ENCODE measurements at regions not wholly inside any gene's neighbourhood (a gene's known extent, or its start where the extent isn't known, plus 50 kb on each side); places are given as distances from the start of the nearest gene placed in this dataset.
A peak's percentile ranks its signal among the peaks of the same experiment; 100 is the strongest.

DNA sequence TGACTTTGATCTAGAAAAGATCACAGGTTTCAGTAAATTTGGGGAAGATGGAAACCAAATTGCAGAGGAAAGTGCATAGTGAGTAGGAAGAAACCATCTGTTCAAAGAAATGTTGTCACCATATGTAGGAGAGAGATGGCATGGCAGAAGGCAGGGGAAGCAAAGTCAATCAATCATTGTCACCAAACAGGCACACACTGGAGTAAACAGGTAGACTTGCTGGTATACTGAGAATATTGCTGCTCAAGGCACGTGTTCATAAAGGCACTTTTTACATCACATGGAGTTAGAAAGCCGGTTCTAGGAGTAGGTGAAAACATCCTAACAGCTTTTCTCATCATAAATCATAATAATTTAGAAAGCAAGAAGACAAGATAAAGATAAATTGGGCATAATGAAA lies 550.5 kb upstream of the FAT1 start:
- DNase-seq, result no peak

DNA sequence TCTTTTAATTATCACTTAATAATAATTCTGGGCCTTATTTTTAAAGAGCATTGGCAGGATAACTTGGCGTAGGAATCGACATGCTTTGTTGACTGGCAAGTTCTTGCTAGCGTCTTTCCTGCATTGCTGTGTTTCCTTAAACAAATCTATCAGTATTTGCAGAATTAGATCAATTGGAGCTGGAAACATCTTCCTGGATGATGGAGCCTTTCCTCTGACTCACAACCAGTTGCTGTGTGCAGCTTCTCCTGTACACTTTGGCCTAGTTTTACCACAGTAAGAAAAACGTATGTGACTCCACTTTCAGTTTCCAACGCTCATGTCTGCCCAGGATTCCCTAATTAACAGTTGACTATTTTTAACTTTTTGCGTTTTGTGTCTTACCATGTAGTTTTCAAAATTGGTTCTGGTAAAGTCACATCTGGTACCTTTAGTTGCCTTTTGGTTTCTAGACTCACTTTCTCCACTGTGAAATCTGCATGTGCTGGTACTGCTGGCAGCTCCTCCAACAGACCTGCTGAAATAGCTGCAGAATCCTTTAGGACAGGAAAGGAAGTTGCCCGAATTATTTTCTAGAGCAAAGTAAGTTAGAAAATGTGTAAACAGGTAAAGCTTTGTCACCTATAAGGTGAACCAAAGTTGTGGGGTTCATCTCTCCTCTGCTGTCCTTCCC lies 553.2 kb upstream of the FAT1 start:
- no peak for DNase-seq

- DNase-seq, result no peak
These were observed 559.7 kb upstream of the FAT1 start for GRCh38 chr4:187283201-187283955.

- no peak for DNase-seq
These were observed 562.9 kb upstream of the FAT1 start for GRCh38 chr4:187286525-187286924.

GRCh38 chr4:187289371-187289770 lies 565.7 kb upstream of the FAT1 start:
- no peak for DNase-seq

- DNase-seq, result peak; percentile 1
These were observed 571.2 kb upstream of the FAT1 start for GRCh38 chr4:187294861-187295260.

- no peak for DNase-seq
These were observed 578.3 kb upstream of the FAT1 start for GRCh38 chr4:187301923-187302322.

DNA sequence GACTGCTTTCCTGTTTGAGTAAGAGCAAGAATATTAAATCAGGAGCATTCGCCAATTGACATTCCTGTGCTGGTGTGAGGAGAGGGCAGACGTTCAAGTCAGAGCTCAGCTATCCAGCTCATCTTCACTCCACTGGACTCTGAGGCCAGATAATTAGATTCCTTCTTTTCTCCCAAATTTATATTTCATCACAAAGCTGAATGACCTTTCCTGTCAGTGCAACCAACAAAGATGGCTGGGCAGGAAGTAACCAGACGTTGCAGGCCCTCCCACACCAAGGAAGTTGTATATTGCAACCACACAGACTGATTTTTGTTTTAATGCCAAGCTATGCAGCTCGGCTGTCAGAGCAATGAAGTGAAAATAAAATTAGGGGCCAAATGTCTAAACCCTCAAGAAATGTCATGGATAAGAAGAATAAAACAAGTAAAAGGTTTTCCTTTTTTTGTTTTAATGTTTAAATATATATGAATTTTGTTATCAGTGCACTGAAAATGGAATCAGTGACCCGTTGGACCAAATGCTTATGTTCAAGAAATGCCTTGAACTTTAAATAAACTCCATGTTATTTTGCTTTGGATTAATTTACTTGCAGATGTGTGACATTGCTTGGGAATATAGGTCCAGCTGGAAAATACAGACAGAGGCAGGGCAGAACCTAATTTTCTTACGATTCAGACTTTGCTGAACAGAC lies 578.9 kb upstream of the FAT1 start:
- no peak for DNase-seq

DNA sequence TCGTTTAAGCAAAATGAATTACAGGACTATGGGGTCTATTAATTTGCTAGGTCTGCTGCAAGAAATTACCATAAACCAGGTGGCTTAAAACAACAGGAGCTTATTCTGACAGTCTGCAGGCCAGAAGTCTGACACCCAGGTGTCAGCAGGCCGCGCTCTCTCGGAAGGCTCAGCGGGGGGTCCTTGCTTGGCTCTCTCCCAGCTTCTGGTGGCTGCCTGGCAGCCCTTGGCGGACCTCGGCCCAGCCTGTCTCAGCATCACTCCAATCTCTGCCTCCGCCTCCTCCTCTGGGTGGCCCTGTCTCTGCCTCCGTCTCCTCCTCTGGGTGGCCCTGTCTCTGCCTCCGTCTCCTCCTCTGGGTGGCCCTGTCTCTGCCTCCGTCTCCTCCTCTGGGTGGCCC lies 580.5 kb upstream of the FAT1 start:
- DNase-seq, result no peak

DNA sequence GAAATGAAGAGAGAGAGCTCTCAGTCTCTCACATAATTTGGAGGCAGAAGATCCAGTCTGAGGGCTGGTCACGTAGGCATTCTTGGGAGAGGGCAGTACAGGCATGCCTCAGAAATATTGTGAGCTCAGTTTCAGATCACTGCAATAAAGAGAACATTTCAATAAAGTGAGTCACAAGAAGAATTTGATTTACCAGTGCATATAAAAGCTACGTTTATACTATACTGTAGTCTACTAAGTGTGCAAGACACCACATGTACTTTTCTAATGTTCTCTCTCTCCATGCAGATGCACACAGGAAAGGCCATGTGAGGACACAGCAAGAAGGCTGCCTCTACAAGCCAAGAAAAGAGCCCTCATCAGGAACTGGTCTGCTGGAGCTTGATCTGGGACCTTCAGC lies 583.5 kb upstream of the FAT1 start:
- DNase-seq, result no peak

GRCh38 chr4:187309456-187309855 lies 585.8 kb upstream of the FAT1 start:
- DNase-seq, result no peak

DNA sequence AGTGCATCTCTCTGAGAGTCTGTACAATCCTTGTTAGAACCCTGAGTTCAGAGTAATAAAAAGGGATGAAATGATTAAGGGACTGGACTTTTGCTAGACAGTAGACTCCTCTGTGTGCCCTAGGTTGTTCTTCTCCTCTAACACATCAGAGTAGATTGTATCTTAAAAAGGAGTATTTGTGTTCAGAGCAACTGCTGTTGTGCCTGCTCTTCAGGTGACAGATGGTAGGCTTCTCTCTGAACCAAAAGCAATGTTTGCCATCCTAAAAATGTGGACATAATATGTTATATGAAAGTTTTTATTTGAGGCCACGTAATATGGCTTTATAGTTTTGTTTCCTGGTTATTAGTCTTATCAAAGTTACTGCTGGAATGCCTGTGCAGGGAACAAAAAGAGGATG lies 588.6 kb upstream of the FAT1 start:
- DNase-seq, result no peak

DNA sequence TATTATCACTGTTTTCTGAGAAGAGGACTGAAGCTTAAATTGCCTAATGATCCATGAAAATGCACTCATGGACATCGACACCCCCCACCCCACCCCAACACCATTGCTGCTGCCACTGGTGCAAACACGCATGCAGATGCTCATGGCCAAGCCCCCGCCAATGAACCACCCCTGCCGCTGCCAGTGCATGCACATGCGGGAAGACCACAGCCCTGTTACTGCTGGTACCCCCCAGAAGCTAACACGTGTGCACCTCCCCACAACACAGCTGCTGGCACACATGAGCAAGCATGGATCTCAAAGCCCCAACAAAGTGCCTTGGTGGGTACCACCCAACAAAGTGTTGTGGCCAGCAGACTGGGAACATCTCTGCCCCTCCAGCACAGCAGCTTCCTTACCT lies 594.1 kb upstream of the FAT1 start:
- DNase-seq, result no peak

- no peak for DNase-seq
These were observed 598.1 kb upstream of the FAT1 start for GRCh38 chr4:187321711-187322110.

DNA sequence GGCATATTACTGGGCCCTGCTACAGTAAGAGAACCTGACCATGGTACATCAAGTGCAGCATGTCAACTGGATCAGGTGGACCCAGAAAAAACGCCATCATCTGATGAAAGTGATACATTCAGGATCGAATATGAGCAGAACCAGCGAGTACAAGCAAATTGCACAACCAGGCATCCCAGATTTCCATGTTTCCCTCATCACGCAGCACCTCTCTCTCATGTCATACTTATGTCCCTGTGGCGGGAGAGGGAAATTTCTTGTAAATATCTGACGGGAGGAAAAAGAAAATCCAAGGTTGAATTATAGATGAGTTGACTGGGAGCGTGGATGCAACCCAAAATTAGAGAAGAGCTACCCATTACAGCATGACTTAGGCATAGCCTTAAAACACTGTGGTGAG lies 608.5 kb upstream of the FAT1 start:
- DNase-seq, result no peak

GRCh38 chr4:187333151-187333550 lies 609.5 kb upstream of the FAT1 start:
- no peak for DNase-seq

GRCh38 chr4:187335339-187335738 lies 611.7 kb upstream of the FAT1 start:
- no peak for DNase-seq

DNA sequence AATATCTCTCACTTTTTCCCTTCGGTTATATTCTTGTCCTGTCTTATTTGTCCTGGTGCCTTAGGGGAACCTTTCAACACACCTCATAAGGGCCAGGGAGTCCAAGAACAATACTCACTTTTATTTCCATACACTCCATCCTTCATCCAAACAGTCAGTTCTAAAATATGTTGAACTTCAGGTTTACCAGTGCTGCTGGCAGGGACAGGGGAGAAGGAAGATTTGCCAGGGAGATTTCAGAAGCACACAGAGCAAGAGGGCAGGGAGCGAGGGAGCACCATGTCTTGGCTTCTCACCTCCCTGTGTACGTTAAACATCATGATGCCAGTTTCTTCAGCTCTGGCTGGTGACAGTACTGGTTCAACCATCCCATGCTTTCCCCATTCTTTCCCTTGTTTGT lies 631.1 kb upstream of the FAT1 start:
- DNase-seq, result no peak

DNA sequence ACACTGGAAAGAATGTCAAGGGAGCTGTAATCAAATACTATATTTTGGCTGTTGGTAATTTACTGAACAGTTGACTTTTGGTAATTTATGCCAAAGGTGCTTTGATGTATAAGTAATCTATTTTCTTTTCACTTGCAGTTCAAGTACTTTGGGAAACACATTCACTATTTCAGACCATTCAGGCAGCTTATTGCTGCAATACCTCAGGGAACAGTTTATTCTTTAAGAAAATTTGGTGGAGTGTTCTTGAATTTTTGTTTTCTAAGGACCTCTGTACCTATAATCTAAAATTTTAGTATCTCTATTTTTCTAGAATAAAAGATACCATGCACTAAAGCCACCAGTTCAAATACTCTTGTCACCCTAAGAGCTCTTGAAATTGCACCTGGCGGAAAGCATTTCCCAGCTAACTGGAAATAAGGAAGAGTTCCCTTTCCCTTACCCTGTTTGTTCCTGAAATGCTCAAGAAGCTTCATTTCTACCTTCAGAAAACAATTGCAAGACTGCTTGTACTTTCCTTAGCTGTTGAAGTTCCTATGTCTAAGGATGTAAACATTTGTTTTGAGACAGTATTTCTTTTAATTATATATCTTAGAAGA lies 633.5 kb upstream of the FAT1 start:
- no peak for DNase-seq

GRCh38 chr4:187357821-187358220 lies 634.2 kb upstream of the FAT1 start:
- no peak for DNase-seq

DNA sequence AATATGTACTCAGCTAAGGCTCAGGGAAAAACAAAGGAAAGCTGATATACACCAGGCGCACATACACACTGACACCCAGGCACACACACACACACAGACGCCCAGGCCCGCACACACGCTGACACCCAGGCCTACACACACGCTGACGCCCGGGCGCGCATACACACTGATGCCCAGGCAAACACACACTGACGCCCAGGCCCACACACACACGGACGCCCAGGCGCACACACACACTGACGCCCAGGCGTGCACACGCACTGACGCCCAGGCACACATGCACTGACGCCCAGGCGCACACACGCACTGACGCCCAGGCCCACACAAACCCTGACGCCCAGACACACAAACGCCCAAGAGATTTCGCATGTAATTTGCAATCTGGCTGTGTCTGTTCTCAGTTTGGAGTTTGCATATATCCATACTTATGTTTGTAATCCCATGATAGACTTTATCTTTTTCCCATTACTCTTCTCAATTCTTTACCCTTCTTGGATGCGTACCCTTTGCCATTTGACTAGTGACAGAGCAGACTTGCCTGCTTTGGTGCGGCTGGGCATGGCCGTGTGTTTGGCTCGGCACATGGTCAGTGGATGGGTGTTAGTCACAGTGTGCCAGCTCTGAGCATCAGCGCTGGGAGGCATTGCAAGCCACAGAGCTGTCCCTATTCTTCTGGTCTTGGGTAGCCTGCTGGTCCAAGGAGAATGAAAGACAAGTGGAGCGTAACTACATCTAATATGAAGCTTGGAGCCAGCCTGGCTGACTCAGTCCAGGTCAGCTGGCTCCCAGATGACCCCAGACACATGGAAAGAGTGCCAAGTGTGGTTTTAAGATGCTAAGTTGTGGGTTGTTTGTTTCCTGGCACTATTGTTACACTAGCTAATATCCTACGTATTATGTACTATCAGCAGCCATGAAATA lies 632.4 kb upstream of the ZFP42 start:
- DNase-seq, result no peak

DNA sequence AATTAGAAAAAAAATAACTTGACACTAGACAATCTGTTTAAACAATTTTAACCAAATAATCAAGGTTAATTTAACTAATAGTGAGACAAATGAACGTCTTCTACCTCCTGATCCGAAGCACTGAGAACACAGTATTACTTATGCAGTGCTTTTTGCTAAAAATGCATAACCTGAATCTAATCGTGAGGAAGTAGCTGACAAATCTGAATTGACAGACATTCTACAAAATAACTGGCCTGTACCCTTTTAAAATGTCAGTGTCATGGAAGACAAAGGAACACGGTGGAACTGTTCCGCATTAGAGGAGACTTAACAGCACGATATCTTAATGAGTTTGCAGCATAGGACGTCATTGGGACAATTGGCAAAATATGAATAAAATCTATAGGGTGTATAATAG lies 631.2 kb upstream of the ZFP42 start:
- DNase-seq, result no peak

DNA sequence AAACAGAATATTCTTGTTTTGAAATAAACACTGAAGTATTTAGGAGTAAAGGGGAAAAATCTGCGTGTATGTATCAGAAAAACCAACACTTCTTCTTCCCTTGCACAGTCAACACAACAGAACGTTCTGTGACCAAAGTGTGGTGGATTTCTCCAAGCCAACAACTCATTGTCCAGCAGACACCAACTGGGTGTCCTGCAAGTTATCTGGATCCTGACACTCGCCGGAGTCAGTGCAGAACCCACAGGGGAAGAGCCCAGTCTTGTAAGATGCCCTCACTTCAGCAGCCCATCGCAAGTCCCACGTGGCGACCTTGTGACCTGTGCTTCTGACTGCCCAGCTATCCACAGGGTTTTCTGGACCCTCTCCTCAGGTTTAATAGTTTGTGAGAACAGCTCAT lies 630.7 kb upstream of the ZFP42 start:
- DNase-seq, result no peak

Measured in hematopoietic multipotent progenitor cell treated with erythropoietin and hydrocortisone succinate and interleukin-3 and kit ligand, for 8 days (in vitro differentiated cells).